ENCODE measurements at regions not wholly inside any gene's neighbourhood (a gene's known extent, or its start where the extent isn't known, plus 50 kb on each side); places are given as distances from the start of the nearest gene placed in this dataset.

DNA sequence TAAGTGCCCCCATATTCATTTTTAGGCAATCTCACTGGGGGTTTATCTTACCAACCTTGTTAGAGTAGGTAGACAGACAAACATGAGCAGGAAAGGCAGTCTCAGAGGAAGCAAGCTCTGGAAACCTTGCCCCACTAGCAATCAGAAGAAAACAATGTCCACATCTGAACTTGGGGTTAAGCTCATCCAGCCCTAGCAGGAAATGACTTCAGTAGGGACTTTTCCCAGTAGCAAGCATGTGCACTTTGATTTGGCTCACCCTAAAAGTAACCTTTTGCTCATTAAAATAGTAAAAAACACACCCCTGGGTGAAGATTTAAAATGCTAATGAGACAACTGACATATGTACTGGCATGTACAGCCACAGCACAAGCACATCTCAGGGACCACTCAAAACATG lies 175.5 kb downstream of the AKAIN1 start:
- TF ChIP-seq, protein P1, sequence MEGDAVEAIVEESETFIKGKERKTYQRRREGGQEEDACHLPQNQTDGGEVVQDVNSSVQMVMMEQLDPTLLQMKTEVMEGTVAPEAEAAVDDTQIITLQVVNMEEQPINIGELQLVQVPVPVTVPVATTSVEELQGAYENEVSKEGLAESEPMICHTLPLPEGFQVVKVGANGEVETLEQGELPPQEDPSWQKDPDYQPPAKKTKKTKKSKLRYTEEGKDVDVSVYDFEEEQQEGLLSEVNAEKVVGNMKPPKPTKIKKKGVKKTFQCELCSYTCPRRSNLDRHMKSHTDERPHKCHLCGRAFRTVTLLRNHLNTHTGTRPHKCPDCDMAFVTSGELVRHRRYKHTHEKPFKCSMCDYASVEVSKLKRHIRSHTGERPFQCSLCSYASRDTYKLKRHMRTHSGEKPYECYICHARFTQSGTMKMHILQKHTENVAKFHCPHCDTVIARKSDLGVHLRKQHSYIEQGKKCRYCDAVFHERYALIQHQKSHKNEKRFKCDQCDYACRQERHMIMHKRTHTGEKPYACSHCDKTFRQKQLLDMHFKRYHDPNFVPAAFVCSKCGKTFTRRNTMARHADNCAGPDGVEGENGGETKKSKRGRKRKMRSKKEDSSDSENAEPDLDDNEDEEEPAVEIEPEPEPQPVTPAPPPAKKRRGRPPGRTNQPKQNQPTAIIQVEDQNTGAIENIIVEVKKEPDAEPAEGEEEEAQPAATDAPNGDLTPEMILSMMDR (IDR thresholded peaks at IDR 0.05; ENCODE audit: insufficient read depth, low read length): no peak
- TF ChIP-seq POLR2AphosphoS5 (IDR thresholded peaks at IDR 0.05; ENCODE audit: low read depth): no peak
- TF ChIP-seq, protein P2, sequence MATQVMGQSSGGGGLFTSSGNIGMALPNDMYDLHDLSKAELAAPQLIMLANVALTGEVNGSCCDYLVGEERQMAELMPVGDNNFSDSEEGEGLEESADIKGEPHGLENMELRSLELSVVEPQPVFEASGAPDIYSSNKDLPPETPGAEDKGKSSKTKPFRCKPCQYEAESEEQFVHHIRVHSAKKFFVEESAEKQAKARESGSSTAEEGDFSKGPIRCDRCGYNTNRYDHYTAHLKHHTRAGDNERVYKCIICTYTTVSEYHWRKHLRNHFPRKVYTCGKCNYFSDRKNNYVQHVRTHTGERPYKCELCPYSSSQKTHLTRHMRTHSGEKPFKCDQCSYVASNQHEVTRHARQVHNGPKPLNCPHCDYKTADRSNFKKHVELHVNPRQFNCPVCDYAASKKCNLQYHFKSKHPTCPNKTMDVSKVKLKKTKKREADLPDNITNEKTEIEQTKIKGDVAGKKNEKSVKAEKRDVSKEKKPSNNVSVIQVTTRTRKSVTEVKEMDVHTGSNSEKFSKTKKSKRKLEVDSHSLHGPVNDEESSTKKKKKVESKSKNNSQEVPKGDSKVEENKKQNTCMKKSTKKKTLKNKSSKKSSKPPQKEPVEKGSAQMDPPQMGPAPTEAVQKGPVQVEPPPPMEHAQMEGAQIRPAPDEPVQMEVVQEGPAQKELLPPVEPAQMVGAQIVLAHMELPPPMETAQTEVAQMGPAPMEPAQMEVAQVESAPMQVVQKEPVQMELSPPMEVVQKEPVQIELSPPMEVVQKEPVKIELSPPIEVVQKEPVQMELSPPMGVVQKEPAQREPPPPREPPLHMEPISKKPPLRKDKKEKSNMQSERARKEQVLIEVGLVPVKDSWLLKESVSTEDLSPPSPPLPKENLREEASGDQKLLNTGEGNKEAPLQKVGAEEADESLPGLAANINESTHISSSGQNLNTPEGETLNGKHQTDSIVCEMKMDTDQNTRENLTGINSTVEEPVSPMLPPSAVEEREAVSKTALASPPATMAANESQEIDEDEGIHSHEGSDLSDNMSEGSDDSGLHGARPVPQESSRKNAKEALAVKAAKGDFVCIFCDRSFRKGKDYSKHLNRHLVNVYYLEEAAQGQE (IDR thresholded peaks at IDR 0.05; ENCODE audit: insufficient replicate concordance, low read depth): no peak
